ENCODE measurements at regions not wholly inside any gene's neighbourhood (a gene's known extent, or its start where the extent isn't known, plus 50 kb on each side); places are given as distances from the start of the nearest gene placed in this dataset.

- TF ChIP-seq CTCF (IDR thresholded peaks at IDR 0.05) (no peak), POLR2A (IDR thresholded peaks at IDR 0.05) (no peak)
- WGBS, 2 donors = 79 to 82% methylated on average over 6 of the region's 6 CpGs
- intact Hi-C loops (cut with DNase I; ENCODE audit: low total_unique reads) = no loop called here
- H3K4me3 ChIP-seq (ENCODE audit: low read depth, poor library complexity, severe bottlenecking) = no peak overlapping the region
- DNase-seq (ENCODE audit: low spot score in 2 of 2) = no peak
Observed at GRCh38 chr13:106405731-106406130, 129.7 kb downstream of the EFNB2 start.

- TF ChIP-seq CTCF (IDR thresholded peaks at IDR 0.05) (no peak), POLR2A (IDR thresholded peaks at IDR 0.05) (no peak)
- no peak overlapping the region for H3K4me3 ChIP-seq (ENCODE audit: low read depth, poor library complexity, severe bottlenecking)
- no peak for DNase-seq (ENCODE audit: low spot score in 2 of 2)
- WGBS, 2 donors = 75 to 78% methylated on average over 4 of the region's 4 CpGs
- intact Hi-C loops (cut with DNase I; ENCODE audit: low total_unique reads) = no loop called here
Observed at GRCh38 chr13:106403280-106403679, 132.2 kb downstream of the EFNB2 start.

- no peak for DNase-seq (ENCODE audit: low spot score in 2 of 2)
- TF ChIP-seq POLR2A (IDR thresholded peaks at IDR 0.05) (no peak), CTCF (IDR thresholded peaks at IDR 0.05) (no peak)
- intact Hi-C loops (cut with DNase I; ENCODE audit: low total_unique reads) = no loop called here
- H3K4me3 ChIP-seq (ENCODE audit: low read depth, poor library complexity, severe bottlenecking) = no peak overlapping the region
- 85 to 90% methylated on average over 5 of the region's 5 CpGs for WGBS, 2 donors
Observed at GRCh38 chr13:106402866-106403265, 132.6 kb downstream of the EFNB2 start.

- 57 to 64% methylated on average over 3 of the region's 3 CpGs for WGBS, 2 donors
Observed at GRCh38 chr13:106401081-106401480, 134.4 kb downstream of the EFNB2 start.

GRCh38 chr13:106400289-106400688, 135.2 kb downstream of the EFNB2 start:
- 77 to 78% methylated on average over 1 of the region's 1 CpG for WGBS, 2 donors
- intact Hi-C loops (cut with DNase I; ENCODE audit: low total_unique reads) = no loop called here
- no peak for DNase-seq (ENCODE audit: low spot score in 2 of 2)
- no peak overlapping the region for H3K4me3 ChIP-seq (ENCODE audit: low read depth, poor library complexity, severe bottlenecking)
- no peak for TF ChIP-seq POLR2A (IDR thresholded peaks at IDR 0.05)
- TF ChIP-seq CTCF (IDR thresholded peaks at IDR 0.05) = no peak

More at GRCh38 chr13:106401081-106401480, 134.4 kb downstream of the EFNB2 start:
- no peak for TF ChIP-seq CTCF (IDR thresholded peaks at IDR 0.05)
- no peak overlapping the region for H3K4me3 ChIP-seq (ENCODE audit: low read depth, poor library complexity, severe bottlenecking)
- intact Hi-C loops (cut with DNase I; ENCODE audit: low total_unique reads) = no loop called here
- no peak for DNase-seq (ENCODE audit: low spot score in 2 of 2)

GRCh38 chr13:106398289-106398688, 137.2 kb downstream of the EFNB2 start:
- TF ChIP-seq CTCF (IDR thresholded peaks at IDR 0.05) = no peak
- TF ChIP-seq POLR2A (IDR thresholded peaks at IDR 0.05) = no peak
- WGBS, 2 donors = 87 to 97% methylated on average over 1 of the region's 1 CpG
- no peak for DNase-seq (ENCODE audit: low spot score in 2 of 2)
- intact Hi-C loops (cut with DNase I; ENCODE audit: low total_unique reads) = no loop called here
- H3K4me3 ChIP-seq (ENCODE audit: low read depth, poor library complexity, severe bottlenecking) = no peak overlapping the region

All from lower leg skin (tissue), 4 donors.